ENCODE measurements at regions not wholly inside any gene's neighbourhood (a gene's known extent, or its start where the extent isn't known, plus 50 kb on each side); places are given as distances from the start of the nearest gene placed in this dataset.

- Histone ChIP-seq H3K4me1 (ENCODE audit: control insufficient read depth in 2 of 3, insufficient read depth in 2 of 3, low read depth in 1 of 3, low read length in 3 of 3) (peaks cover 0 to 5% (median 0%) of the 10 kb centered on the region in 3 donors), H3K9ac (ENCODE audit: low read length in 3 of 3) (no peak overlapping the region), H3K27ac (ENCODE audit: low read depth in 2 of 2, low read length in 2 of 2) (no peak overlapping the region), H3K27me3 (ENCODE audit: control insufficient read depth, insufficient read depth, low read length) (no peaks in the 10 kb centered on the region), H3K36me3 (ENCODE audit: control insufficient read depth in 2 of 3, insufficient read depth in 3 of 3, low read length in 3 of 3) (no peaks in the 10 kb centered on the region), H3K4me3 (ENCODE audit: low read length in 3 of 3) (no peak overlapping the region), H3K9me3 (ENCODE audit: control insufficient read depth in 2 of 3, insufficient read depth in 1 of 3, low read length in 3 of 3) (no peaks in the 10 kb centered on the region)
- TF ChIP-seq CTCF (IDR thresholded peaks at IDR 0.05; ENCODE audit: borderline replicate concordance, extremely low read depth, insufficient read depth) = no peak
- FAIRE-seq (no peak), DNase-seq (peak in 1 of 5 donors; percentile 20)
- intact Hi-C loops (cut with DNase I) = loop anchor here (10.0 kb wide), 1 partner anchor 337 kb away; no protein-coding TSS in a partner anchor
Observed at GRCh38 chr3:5051772-5052171, 70.3 kb upstream of the ARL8B start.

GRCh38 chr3:5052247-5052646 is 69.8 kb upstream of the ARL8B start:
- no peak for FAIRE-seq
- no peak overlapping the region for H3K4me3 ChIP-seq (ENCODE audit: low read length in 3 of 3)
- no peak for DNase-seq
- H3K27ac ChIP-seq (ENCODE audit: low read depth in 2 of 2, low read length in 2 of 2) = no peak overlapping the region
- intact Hi-C loops (cut with DNase I) = loop anchor here (10.0 kb wide), 1 partner anchor 337 kb away; no protein-coding TSS in a partner anchor
- H3K36me3 ChIP-seq (ENCODE audit: control insufficient read depth in 2 of 3, insufficient read depth in 3 of 3, low read length in 3 of 3) = no peaks in the 10 kb centered on the region
- peaks cover 0 to 5% (median 0%) of the 10 kb centered on the region in 3 donors for H3K4me1 ChIP-seq (ENCODE audit: control insufficient read depth in 2 of 3, insufficient read depth in 2 of 3, low read depth in 1 of 3, low read length in 3 of 3)
- no peaks in the 10 kb centered on the region for H3K27me3 ChIP-seq (ENCODE audit: control insufficient read depth, insufficient read depth, low read length)
- no peak for TF ChIP-seq CTCF (IDR thresholded peaks at IDR 0.05; ENCODE audit: borderline replicate concordance, extremely low read depth, insufficient read depth)
- H3K9ac ChIP-seq (ENCODE audit: low read length in 3 of 3) = no peak overlapping the region
- no peaks in the 10 kb centered on the region for H3K9me3 ChIP-seq (ENCODE audit: control insufficient read depth in 2 of 3, insufficient read depth in 1 of 3, low read length in 3 of 3)

DNA sequence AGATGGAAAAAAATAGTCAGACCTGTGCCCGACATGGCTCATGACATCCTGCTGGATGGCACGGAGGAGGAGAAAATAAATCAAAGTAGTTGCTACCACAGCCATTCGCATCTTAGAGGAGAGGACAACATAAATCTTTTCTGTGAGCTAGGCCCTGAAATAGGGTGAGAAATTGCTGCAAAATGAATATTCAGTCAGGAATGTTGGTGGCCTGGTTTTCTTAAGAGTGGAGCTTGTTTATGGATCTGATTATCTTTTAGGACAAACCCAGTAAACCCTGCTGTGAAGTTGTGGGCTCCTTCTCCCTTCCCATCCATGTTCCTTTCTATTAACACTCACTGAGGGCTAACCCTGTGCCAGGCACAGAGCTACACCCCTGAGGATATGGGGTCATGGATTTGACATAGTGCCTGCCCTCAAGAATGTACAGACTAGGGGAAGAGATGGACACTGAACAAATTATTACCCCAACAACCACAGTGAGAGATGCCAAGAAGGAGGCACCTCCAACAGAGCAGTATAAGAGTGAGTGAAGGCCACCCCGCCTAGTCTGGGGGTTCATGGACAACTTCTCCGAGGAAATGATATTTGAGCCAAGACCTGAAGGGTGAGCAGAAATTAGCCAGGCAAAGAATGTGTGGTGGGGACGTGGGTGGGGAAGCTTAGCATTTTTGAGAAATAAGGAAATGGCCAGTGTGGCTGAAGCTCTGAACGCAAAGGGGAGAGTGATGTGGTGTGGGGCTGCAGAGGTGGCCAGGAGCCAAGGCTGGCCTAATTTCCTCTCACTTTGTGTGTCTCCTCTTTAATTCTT is 68.9 kb upstream of the ARL8B start:
- Histone ChIP-seq H3K27ac (ENCODE audit: low read depth in 2 of 2, low read length in 2 of 2) (no peak overlapping the region), H3K27me3 (ENCODE audit: control insufficient read depth, insufficient read depth, low read length) (no peaks in the 10 kb centered on the region), H3K9me3 (ENCODE audit: control insufficient read depth in 2 of 3, insufficient read depth in 1 of 3, low read length in 3 of 3) (no peaks in the 10 kb centered on the region), H3K9ac (ENCODE audit: low read length in 3 of 3) (no peak overlapping the region), H3K4me3 (ENCODE audit: low read length in 3 of 3) (no peak overlapping the region), H3K4me1 (ENCODE audit: control insufficient read depth in 2 of 3, insufficient read depth in 2 of 3, low read depth in 1 of 3, low read length in 3 of 3) (peaks cover 0 to 5% (median 0%) of the 10 kb centered on the region in 3 donors), H3K36me3 (ENCODE audit: control insufficient read depth in 2 of 3, insufficient read depth in 3 of 3, low read length in 3 of 3) (no peaks in the 10 kb centered on the region)
- FAIRE-seq (no peak), DNase-seq (peak in 3 of 5 donors; percentile 30 to 74 (median 63))
- TF ChIP-seq CTCF (IDR thresholded peaks at IDR 0.05; ENCODE audit: borderline replicate concordance, extremely low read depth, insufficient read depth) = no peak
- intact Hi-C loops (cut with DNase I) = loop anchor here (10.0 kb wide), 1 partner anchor 338 kb away; no protein-coding TSS in a partner anchor

All from kidney (tissue), 13 donors.